ENCODE measurements at regions not wholly inside any gene's neighbourhood (a gene's known extent, or its start where the extent isn't known, plus 50 kb on each side); places are given as distances from the start of the nearest gene placed in this dataset.

DNA sequence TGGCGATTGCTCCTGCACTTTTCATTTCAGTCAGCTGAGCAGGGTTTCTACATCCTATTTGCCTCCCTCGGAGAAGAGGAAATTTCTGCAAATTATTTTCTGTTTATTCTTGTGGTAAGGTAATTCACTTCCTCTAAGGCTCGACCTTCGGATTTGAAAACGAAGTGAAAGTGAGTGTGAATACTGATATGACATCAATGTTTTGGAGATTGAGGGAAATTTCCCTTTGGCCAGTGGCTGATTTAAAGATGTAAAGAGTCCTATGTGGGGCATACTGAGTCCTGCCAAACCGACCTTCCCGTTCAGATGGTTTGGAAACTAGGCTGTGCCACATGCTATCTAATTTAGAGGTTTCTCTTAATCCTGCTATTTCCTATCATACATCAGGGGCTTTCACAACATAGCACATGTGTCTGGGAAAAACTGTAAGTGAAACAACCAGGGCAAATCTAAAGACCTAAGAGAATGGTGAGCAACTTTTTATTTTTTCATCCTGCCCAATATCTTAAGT, 112.3 kb downstream of the POSTN start:
- DNase-seq (ENCODE audit: low read depth) = peak; percentile 17
- TF ChIP-seq, protein P1, sequence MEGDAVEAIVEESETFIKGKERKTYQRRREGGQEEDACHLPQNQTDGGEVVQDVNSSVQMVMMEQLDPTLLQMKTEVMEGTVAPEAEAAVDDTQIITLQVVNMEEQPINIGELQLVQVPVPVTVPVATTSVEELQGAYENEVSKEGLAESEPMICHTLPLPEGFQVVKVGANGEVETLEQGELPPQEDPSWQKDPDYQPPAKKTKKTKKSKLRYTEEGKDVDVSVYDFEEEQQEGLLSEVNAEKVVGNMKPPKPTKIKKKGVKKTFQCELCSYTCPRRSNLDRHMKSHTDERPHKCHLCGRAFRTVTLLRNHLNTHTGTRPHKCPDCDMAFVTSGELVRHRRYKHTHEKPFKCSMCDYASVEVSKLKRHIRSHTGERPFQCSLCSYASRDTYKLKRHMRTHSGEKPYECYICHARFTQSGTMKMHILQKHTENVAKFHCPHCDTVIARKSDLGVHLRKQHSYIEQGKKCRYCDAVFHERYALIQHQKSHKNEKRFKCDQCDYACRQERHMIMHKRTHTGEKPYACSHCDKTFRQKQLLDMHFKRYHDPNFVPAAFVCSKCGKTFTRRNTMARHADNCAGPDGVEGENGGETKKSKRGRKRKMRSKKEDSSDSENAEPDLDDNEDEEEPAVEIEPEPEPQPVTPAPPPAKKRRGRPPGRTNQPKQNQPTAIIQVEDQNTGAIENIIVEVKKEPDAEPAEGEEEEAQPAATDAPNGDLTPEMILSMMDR (conservative IDR thresholded peaks at IDR 0.05; ENCODE audit: control insufficient read depth, insufficient read depth, low read depth, low read length) = no peak
- no peak overlapping the region for H3K4me3 ChIP-seq (ENCODE audit: control insufficient read depth, low read depth, low read length)

DNA sequence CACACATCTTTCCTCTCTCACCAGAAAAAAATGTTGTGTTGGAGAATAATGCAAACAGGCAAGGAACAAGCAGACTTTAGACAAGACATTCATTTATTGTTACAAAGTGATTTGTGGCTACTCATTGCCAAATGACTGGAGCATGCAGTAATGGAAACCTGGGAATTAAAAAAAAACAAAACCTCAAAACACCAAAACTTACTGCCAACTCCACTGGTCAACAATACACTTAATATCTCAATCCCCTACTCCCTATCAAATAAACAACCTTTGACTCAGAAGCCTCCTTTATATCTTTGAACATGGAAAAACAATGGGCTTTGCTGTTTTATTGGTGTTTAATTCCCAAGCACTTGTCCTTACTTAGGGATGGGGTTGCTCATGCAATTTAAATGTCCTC, 112.8 kb downstream of the POSTN start:
- peak; percentile 64 for DNase-seq (ENCODE audit: low read depth)
- TF ChIP-seq, protein P1 (conservative IDR thresholded peaks at IDR 0.05; ENCODE audit: control insufficient read depth, insufficient read depth, low read depth, low read length) = no peak
- no peak overlapping the region for H3K4me3 ChIP-seq (ENCODE audit: control insufficient read depth, low read depth, low read length)

DNA sequence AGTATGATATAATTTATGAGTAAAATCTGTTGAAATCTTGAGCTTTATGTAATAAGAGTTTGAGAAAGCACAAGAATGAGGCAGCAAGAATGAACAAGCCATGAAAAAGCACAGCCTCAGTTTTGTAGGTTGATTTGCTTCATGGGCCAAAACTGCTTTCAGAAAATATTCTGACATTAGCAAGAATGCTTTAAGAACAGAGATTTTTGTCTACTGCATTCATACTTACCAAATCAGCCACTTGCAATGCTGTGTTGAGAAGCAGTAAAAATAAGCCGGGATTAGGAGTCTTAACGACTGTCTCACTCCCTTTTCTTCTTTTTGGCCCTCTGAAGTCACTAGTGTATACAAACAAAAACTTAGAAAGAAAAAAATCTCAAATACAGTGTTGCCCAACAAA, 114.5 kb downstream of the POSTN start:
- DNase-seq (ENCODE audit: low read depth) = no peak
- no peak overlapping the region for H3K4me3 ChIP-seq (ENCODE audit: control insufficient read depth, low read depth, low read length)
- TF ChIP-seq, protein P1 (conservative IDR thresholded peaks at IDR 0.05; ENCODE audit: control insufficient read depth, insufficient read depth, low read depth, low read length) = no peak

DNA sequence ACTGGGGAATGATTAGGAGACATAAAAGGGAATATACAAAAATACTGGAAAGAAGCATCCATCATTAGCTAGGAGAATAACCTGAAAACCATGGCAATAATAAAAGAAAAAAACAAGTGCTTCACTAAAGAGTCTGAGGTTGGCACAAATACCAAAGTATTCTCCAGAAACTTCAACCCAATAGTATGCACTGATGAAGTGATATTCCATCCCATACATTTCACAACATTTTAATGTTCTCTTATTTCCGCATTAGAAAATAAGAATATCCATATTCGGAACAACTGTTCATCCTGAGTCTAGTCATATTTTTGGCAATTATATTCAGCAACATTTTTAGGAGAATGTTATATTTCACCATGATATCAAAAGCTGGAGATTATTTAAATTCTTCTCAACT, 116.2 kb downstream of the POSTN start:
- TF ChIP-seq, protein P1 (conservative IDR thresholded peaks at IDR 0.05; ENCODE audit: control insufficient read depth, insufficient read depth, low read depth, low read length) = no peak
- H3K4me3 ChIP-seq (ENCODE audit: control insufficient read depth, low read depth, low read length) = no peak overlapping the region
- DNase-seq (ENCODE audit: low read depth) = no peak

DNA sequence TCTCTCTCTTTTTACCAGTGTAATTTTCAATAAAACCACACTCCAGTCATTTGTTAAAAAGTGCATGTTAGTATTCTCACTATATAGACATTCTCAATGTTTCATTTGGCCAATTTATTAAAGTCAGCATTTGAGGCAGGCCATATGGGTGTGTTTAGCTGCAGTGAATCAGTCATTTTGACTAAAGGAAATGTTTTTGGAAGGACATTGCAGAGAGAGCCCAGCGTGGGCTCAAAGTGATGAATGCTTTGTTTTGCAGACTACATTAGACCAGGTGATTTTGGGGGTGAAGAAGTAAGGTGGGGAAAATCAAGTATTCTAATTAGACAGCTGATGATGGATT, 116.7 kb downstream of the POSTN start:
- no peak overlapping the region for H3K4me3 ChIP-seq (ENCODE audit: control insufficient read depth, low read depth, low read length)
- TF ChIP-seq, protein P1 (conservative IDR thresholded peaks at IDR 0.05; ENCODE audit: control insufficient read depth, insufficient read depth, low read depth, low read length) = no peak
- no peak for DNase-seq (ENCODE audit: low read depth)

DNA sequence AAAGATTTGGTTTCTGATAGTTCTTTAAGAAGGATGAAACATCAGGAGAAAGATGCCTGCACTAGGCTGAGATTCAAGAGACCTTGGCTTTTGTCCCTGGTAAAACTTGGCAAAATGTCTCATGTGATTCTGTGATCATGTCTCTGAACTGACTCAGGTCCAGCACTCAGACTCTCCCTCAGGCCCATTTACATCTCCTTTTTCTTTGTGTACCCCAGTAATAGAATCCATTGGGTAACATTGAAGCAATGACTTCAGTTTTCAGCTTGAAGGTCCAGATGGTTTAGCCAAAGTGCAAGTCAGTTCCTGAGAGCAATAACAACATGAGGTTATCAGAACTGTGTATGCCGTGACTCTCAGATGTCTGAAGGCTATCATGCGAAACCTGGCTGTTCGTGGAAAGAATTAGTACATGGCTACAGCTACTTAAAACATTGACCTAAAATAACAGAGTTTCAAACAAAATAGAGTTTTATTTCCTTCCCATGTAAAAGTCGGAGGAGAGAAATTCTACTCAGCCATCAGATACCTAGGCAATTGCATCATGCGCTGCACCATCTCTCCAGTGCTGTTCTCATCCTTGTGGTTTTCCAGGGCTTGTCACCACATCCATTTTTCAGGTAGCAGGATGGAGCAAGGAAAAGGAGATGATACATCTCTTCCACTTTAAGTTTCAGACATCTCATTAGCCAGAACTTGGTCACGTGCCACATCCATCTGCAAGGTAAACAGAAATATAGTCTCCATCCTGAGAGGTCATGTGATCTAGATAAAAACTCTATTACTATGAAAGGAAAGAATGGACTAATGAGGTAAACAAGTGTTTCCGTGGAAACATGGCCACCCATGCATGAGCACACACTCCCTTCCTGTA, 117.3 kb downstream of the POSTN start:
- no peak overlapping the region for H3K4me3 ChIP-seq (ENCODE audit: control insufficient read depth, low read depth, low read length)
- TF ChIP-seq, protein P1 (conservative IDR thresholded peaks at IDR 0.05; ENCODE audit: control insufficient read depth, insufficient read depth, low read depth, low read length) = no peak
- DNase-seq (ENCODE audit: low read depth) = peak; percentile 62

Measured in fibroblast of mammary gland (primary cell).